GM12892 (cell line): ENCODE measurements at regions not wholly inside any gene's neighbourhood (a gene's known extent, or its start where the extent isn't known, plus 50 kb on each side); places are given as distances from the start of the nearest gene placed in this dataset.

Experiments
- POLR2A ChIP-seq: IDR thresholded peaks from 2 replicates; pipeline ENCODE4 v1.6.1; 2011; ENCODE audit warnings: low read depth, low read length, control low read depth
- POLR2AphosphoS5 ChIP-seq: IDR thresholded peaks from 2 replicates; pipeline ENCODE4 v1.6.1; 2011; ENCODE audit warnings: low read depth, low read length, control low read depth
- TAF1 ChIP-seq: IDR thresholded peaks from 2 replicates; pipeline ENCODE4 v1.6.1; 2011; ENCODE audit warnings: low read depth, mild to moderate bottlenecking, control low read depth, low read length, borderline replicate concordance

DNA sequence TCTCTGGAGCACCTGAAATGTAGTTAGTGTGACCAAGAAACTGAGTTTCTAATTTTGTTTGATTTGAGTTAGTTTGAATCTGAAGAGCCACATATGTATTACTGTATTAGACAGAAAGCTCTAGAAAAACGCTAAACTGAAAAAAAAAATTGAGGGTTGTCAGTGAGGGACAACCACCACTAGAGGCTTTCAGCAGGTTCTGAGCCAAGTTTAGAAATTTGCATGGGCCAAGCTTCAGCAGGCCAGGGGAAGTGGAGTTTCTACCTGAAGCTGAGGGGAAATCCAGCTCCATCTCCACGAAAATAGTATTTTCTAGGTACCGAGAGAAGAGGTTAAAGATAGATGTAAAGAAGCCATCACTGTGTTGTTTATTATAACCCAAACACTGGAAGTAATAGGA is 77.9 kb upstream of the PLXNA4 start:
- TF ChIP-seq POLR2A (no peak), TAF1 (no peak), POLR2AphosphoS5 (no peak)
